Esophagus (tissue), 2 donors: ENCODE measurements at regions not wholly inside any gene's neighbourhood (a gene's known extent, or its start where the extent isn't known, plus 50 kb on each side); places are given as distances from the start of the nearest gene placed in this dataset.

ENCODE experiments used
- H3K27ac ChIP-seq, 2 donors: one replicate each; pipeline ENCODE4 v1.5.1; 2013; ENCODE audit warnings: low read depth in 2 of 2, mild to moderate bottlenecking in 2 of 2, inconsistent platforms in 1 of 2, low read length in 1 of 2, moderate library complexity in 1 of 2
- H3K27me3 ChIP-seq, 2 donors: one replicate each; pipeline ENCODE4 v1.6.1; 2013; ENCODE audit warnings: low read length in 2 of 2, control low read depth in 1 of 2, mild to moderate bottlenecking in 1 of 2; ENCODE audit not compliant: insufficient read depth in 2 of 2, control insufficient read depth in 1 of 2
- H3K36me3 ChIP-seq, 2 donors: one replicate each; pipeline ENCODE4 v1.6.1; 2013; ENCODE audit warnings: low read length in 1 of 2; ENCODE audit not compliant: control insufficient read depth in 2 of 2, insufficient read depth in 2 of 2
- H3K4me1 ChIP-seq, 2 donors: one replicate each; pipeline ENCODE4 v1.6.1; 2013; ENCODE audit warnings: low read length in 1 of 2; ENCODE audit not compliant: control insufficient read depth in 2 of 2, insufficient read depth in 2 of 2
- H3K4me3 ChIP-seq, 2 donors: one replicate each; pipeline ENCODE4 v1.5.1; 2013; ENCODE audit warnings: low read length in 2 of 2, mild to moderate bottlenecking in 2 of 2, low read depth in 1 of 2, moderate library complexity in 1 of 2
- H3K9me3 ChIP-seq, 2 donors: one replicate each; pipeline ENCODE4 v1.6.1; 2013; ENCODE audit warnings: mild to moderate bottlenecking in 2 of 2, low read depth in 1 of 2, low read length in 1 of 2, moderate library complexity in 1 of 2; ENCODE audit not compliant: control insufficient read depth in 2 of 2, insufficient read depth in 1 of 2
- WGBS, 2 donors: extraction: QIAGEN DNeasy Blood & Tissue Kit; methylation state at CpG; one replicate each; pipeline ENCODE4 v1.1.7; 2013; 5-methylcytosine and 5-hydroxymethylcytosine counted together
- donor health status: healthy with polysubstance abuse.
- donor health status: Bipolar disorder and iron deficiency.

- WGBS, 2 donors: 81 to 90% methylated on average over 4 of the region's 4 CpGs
- Histone ChIP-seq H3K4me3 (no peak overlapping the region), H3K36me3 (no peaks in the 10 kb centered on the region), H3K27me3 (no peaks in the 10 kb centered on the region), H3K27ac (no peak overlapping the region), H3K9me3 (no peaks in the 10 kb centered on the region), H3K4me1 (no peaks in the 10 kb centered on the region)
Observed at GRCh38 chr16:56042416-56042815, 148.9 kb upstream of the GNAO1 start.

- Histone ChIP-seq H3K9me3 (no peaks in the 10 kb centered on the region), H3K4me1 (no peaks in the 10 kb centered on the region), H3K27ac (no peak overlapping the region), H3K27me3 (no peaks in the 10 kb centered on the region), H3K4me3 (no peak overlapping the region), H3K36me3 (no peaks in the 10 kb centered on the region)
- WGBS, 2 donors: 48 to 56% methylated on average over 4 of the region's 4 CpGs
Observed at GRCh38 chr16:56041556-56042140, 149.6 kb upstream of the GNAO1 start.

- Histone ChIP-seq H3K4me3 (no peak overlapping the region), H3K4me1 (no peaks in the 10 kb centered on the region), H3K9me3 (no peaks in the 10 kb centered on the region), H3K27ac (no peak overlapping the region), H3K27me3 (no peaks in the 10 kb centered on the region), H3K36me3 (no peaks in the 10 kb centered on the region)
- whole genome bisulfite sequencing, 2 donors: 69 to 71% methylated on average over 3 of the region's 3 CpGs
Observed at GRCh38 chr16:56038564-56039098, 152.7 kb upstream of the GNAO1 start.

- 46 to 50% methylated on average over 1 of the region's 1 CpG for WGBS, 2 donors
- H3K27ac ChIP-seq: no peak overlapping the region
Observed at GRCh38 chr16:56032072-56032471, 156.9 kb upstream of the CES5A start.

GRCh38 chr16:56029026-56029425 is 153.9 kb upstream of the CES5A start:
- no peak overlapping the region for H3K27ac ChIP-seq
- no peaks in the 10 kb centered on the region for H3K9me3 ChIP-seq
- no peaks in the 10 kb centered on the region for H3K36me3 ChIP-seq

More at GRCh38 chr16:56032072-56032471, 156.9 kb upstream of the CES5A start:
- Histone ChIP-seq H3K9me3 (no peaks in the 10 kb centered on the region), H3K4me1 (no peaks in the 10 kb centered on the region), H3K4me3 (no peak overlapping the region), H3K36me3 (no peaks in the 10 kb centered on the region), H3K27me3 (no peaks in the 10 kb centered on the region)

GRCh38 chr16:56022818-56023217 is 147.6 kb upstream of the CES5A start:
- H3K27me3 ChIP-seq: no peaks in the 10 kb centered on the region
- peaks cover 0 to 2% of the 10 kb centered on the region in 2 donors for H3K9me3 ChIP-seq
- no peaks in the 10 kb centered on the region for H3K36me3 ChIP-seq
- H3K4me3 ChIP-seq: no peak overlapping the region
- H3K27ac ChIP-seq: no peak overlapping the region
- 46 to 50% methylated on average over 2 of the region's 2 CpGs for WGBS, 2 donors
- H3K4me1 ChIP-seq: no peaks in the 10 kb centered on the region

More at GRCh38 chr16:56029026-56029425, 153.9 kb upstream of the CES5A start:
- Histone ChIP-seq H3K4me1 (no peaks in the 10 kb centered on the region), H3K4me3 (no peak overlapping the region), H3K27me3 (no peaks in the 10 kb centered on the region)

GRCh38 chr16:56019274-56019673 is 144.1 kb upstream of the CES5A start:
- Histone ChIP-seq H3K4me1 (no peaks in the 10 kb centered on the region), H3K36me3 (no peaks in the 10 kb centered on the region), H3K27ac (no peak overlapping the region), H3K9me3 (peaks cover 0 to 2% of the 10 kb centered on the region in 2 donors), H3K4me3 (no peak overlapping the region), H3K27me3 (peaks cover 0 to 3% of the 10 kb centered on the region in 2 donors)

- H3K4me3 ChIP-seq: no peak overlapping the region
- no peaks in the 10 kb centered on the region for H3K36me3 ChIP-seq
Observed at GRCh38 chr16:56013962-56014552, 138.9 kb upstream of the CES5A start.

GRCh38 chr16:56012482-56012811 is 137.3 kb upstream of the CES5A start:
- no peaks in the 10 kb centered on the region for H3K36me3 ChIP-seq
- no peaks in the 10 kb centered on the region for H3K4me1 ChIP-seq
- 67 to 73% methylated on average over 3 of the region's 3 CpGs for WGBS, 2 donors
- peaks cover 0 to 3% of the 10 kb centered on the region in 2 donors for H3K27me3 ChIP-seq
- H3K4me3 ChIP-seq: no peak overlapping the region
- no peak overlapping the region for H3K27ac ChIP-seq
- H3K9me3 ChIP-seq: no peaks in the 10 kb centered on the region

More at GRCh38 chr16:56013962-56014552, 138.9 kb upstream of the CES5A start:
- H3K4me1 ChIP-seq: no peaks in the 10 kb centered on the region
- H3K27me3 ChIP-seq: peaks cover 0 to 3% of the 10 kb centered on the region in 2 donors
- WGBS, 2 donors: 21 to 27% methylated on average over 6 of the region's 6 CpGs
- H3K9me3 ChIP-seq: no peaks in the 10 kb centered on the region
- H3K27ac ChIP-seq: no peak overlapping the region
